Adrenal gland (tissue), 9 donors: ENCODE measurements at regions not wholly inside any gene's neighbourhood (a gene's known extent, or its start where the extent isn't known, plus 50 kb on each side); places are given as distances from the start of the nearest gene placed in this dataset.
"Not testable (repeated sequence)": the region's sequence is repeated elsewhere in the genome, so short reads cannot be mapped to it uniquely, and the experiment has no call there.

Source experiments
- DNase-seq, 7 donors: peaks; one replicate each; pipeline ENCODE4 v3.0.0-alpha.2; 2019 to 2020
- H3K27ac ChIP-seq, 5 donors: fragments of 200-600 bp; sonication (generic) in 4 of 5; 1 replicate in 3 of 5; 2 replicates in 2 of 5; pipeline versions ENCODE4 v1.5.1 to v1.8.0; 2016 to 2020; ENCODE audit warnings: mild to moderate bottlenecking in 1 of 5
- H3K27me3 ChIP-seq: fragments of 200-600 bp; 2 replicates; pipeline ENCODE4 v1.8.0; 2021
- H3K36me3 ChIP-seq, 2 donors: fragments of 200-600 bp; replicated peaks in 1 of 2; 1 replicate in 1 of 2; 2 replicates in 1 of 2; pipeline versions ENCODE4 v1.5.1 to v1.8.0; 2018 to 2022
- H3K4me1 ChIP-seq, 2 donors: fragments of 200-600 bp; replicated peaks in 1 of 2; 1 replicate in 1 of 2; 2 replicates in 1 of 2; pipeline versions ENCODE4 v1.5.1 to v1.8.0; 2018 to 2021
- H3K4me3 ChIP-seq, 4 donors: fragments of 200-600 bp; sonication (generic) in 3 of 4; one replicate each; pipeline ENCODE4 v1.5.1; 2016 to 2018
- H3K9me3 ChIP-seq, 3 donors: fragments of 200-600 bp; sonication (generic) in 1 of 3; replicated peaks in 1 of 3; 1 replicate in 2 of 3; 2 replicates in 1 of 3; pipeline versions ENCODE4 v1.5.1 to v1.8.0; 2016 to 2021
- CTCF ChIP-seq, 6 experiments: fragments of 450-650 bp in 4 of 6; fragments of 200-600 bp in 2 of 6; sonication (generic) in 1 of 6; IDR thresholded peaks; 1 replicate in 5 of 6; 2 replicates in 1 of 6; pipeline versions ENCODE4 v1.5.1 to v1.8.0; 2016 to 2021; ENCODE audit warnings: antibody characterized with exemption in 6 of 6, mild to moderate bottlenecking in 2 of 6, moderate library complexity in 1 of 6
- POLR2A ChIP-seq, 2 donors: fragments of 450-650 bp; IDR thresholded peaks; one replicate each; pipeline ENCODE4 v1.6.1; 2017; ENCODE audit warnings: antibody characterized with exemption in 2 of 2, mild to moderate bottlenecking in 2 of 2, moderate library complexity in 1 of 2
- WGBS, 4 donors: extraction: QIAGEN DNeasy Blood & Tissue Kit in 2 of 4; methylation state at CpG; one replicate each; pipeline versions ENCODE4 v1.1.5 to v1.1.7; 2013 to 2017; 5-methylcytosine and 5-hydroxymethylcytosine counted together
- intact Hi-C, 2 donors: fragments of 100-400 bp; cut with DNase I; formaldehyde crosslinking; loops; one replicate each; pipeline versions ENCODE4 v1.14.1 to v1.15.0; 2022 to 2023
- donor health status: healthy with polysubstance abuse.
- donor health status: Bipolar disorder and iron deficiency.
- donor health status: DM: yes; HTN: yes; CAD: no.
- donor health status: DM: no; HTN: no; CAD: no.
- donor health status: DM: no; HTN: no; CAD: no.

DNA sequence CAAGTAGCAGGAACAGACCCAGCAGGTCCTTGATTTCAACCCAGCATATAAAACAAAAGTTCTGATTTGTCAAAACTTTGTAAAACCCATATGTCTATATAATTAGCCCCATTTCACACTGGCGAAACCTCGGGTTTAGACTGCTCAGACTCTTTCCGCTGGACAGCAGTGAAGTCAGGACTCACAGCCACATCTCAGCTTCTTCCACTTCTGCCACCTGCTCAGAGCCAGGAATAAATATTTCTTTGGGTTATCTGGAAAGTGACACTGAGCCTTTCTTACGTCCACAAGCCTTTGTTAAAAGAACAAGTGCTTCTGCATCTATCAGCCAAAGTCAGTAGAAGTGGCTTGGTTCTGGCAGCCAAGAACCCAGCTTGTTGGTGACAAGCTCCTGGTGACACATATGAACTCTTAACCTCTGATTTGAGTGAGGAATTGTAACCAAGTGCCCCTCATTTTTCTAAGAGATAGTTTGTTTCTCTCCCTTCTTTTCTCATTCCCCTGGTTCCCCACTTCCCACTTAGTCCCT, 118.1 kb upstream of the CHD2 start:
- no peaks in the 10 kb centered on the region for H3K36me3 ChIP-seq
- TF ChIP-seq CTCF (IDR thresholded peaks at IDR 0.05), result no peak
- no peak for TF ChIP-seq POLR2A (IDR thresholded peaks at IDR 0.05)
- H3K9me3 ChIP-seq, result no peaks in the 10 kb centered on the region
- H3K27me3 ChIP-seq, result no peaks in the 10 kb centered on the region
- H3K4me3 ChIP-seq, result no peak overlapping the region
- WGBS, 4 donors, result 84 to 94% (median 91%) methylated on average over 4 of the region's 4 CpGs
- no peak overlapping the region for H3K27ac ChIP-seq
- intact Hi-C loops, result no loop called here
- DNase-seq, result peak in 1 of 7 donors; percentile 21
- no peaks in the 10 kb centered on the region for H3K4me1 ChIP-seq

GRCh38 chr15:92787116-92787515, 113.0 kb upstream of the CHD2 start:
- Histone ChIP-seq H3K4me1 (no peaks in the 10 kb centered on the region), H3K9me3 (no peaks in the 10 kb centered on the region), H3K27me3 (no peaks in the 10 kb centered on the region), H3K36me3 (no peaks in the 10 kb centered on the region), H3K27ac (no peak overlapping the region), H3K4me3 (no peak overlapping the region)
- intact Hi-C loops, result no loop called here
- 77 to 96% (median 94%) methylated on average over 3 of the region's 3 CpGs for WGBS, 4 donors
- peak in 1 of 7 donors; percentile 37 for DNase-seq
- no peak for TF ChIP-seq POLR2A (IDR thresholded peaks at IDR 0.05)
- TF ChIP-seq CTCF (IDR thresholded peaks at IDR 0.05), result no peak

- H3K4me3 ChIP-seq, result no peak overlapping the region
- no peaks in the 10 kb centered on the region for H3K27me3 ChIP-seq
- no peaks in the 10 kb centered on the region for H3K36me3 ChIP-seq
- intact Hi-C loops, result no loop called here
- WGBS, 4 donors, result 92 to 98% (median 96%) methylated on average over 5 of the region's 5 CpGs
- no peaks in the 10 kb centered on the region for H3K4me1 ChIP-seq
- DNase-seq, result no peak
- H3K27ac ChIP-seq, result no peak overlapping the region
- TF ChIP-seq CTCF (IDR thresholded peaks at IDR 0.05), result no peak
- TF ChIP-seq POLR2A (IDR thresholded peaks at IDR 0.05), result no peak
- no peaks in the 10 kb centered on the region for H3K9me3 ChIP-seq
Measured at GRCh38 chr15:92788196-92788595, 111.9 kb upstream of the CHD2 start.

GRCh38 chr15:92788793-92789192, 111.3 kb upstream of the CHD2 start:
- intact Hi-C loops, H3K27ac ChIP-seq, H3K9me3 ChIP-seq, H3K27me3 ChIP-seq, H3K36me3 ChIP-seq, H3K4me1 ChIP-seq, H3K4me3 ChIP-seq: not testable (repeated sequence)
- DNase-seq, result peak in 1 of 7 donors; percentile 29
- 96 to 98% (median 97%) methylated on average over 15 of the region's 15 CpGs for WGBS, 4 donors

DNA sequence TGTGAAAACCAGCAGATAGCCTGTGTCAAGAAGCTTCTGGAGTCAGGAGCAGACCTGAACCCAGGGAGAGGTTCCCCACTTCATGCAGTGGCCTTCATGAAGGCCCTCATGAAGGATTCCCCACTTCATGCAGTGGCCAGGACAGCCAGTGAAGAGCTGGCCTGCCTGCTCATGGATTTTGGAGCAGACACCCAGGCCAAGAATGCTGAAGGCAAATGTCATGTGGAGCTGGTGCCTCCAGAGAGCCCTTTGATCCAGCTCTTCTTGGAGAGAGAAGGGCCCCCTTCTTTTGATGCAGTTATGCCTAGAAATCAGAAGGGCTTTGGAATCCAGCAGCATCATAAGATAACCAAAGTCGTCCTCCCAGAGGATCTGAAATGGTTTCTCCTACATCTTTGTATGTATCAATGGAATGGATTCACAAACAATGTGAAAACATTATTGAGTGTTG, 103.9 kb upstream of the CHD2 start:
- 42 to 65% (median 52%) methylated on average over 1 of the region's 1 CpG for WGBS, 4 donors

More for the DNA sequence above, 103.9 kb upstream of the CHD2 start:
- Histone ChIP-seq H3K9me3 (no peaks in the 10 kb centered on the region), H3K27ac (no peak overlapping the region), H3K36me3 (no peaks in the 10 kb centered on the region), H3K27me3 (no peaks in the 10 kb centered on the region), H3K4me3 (no peak overlapping the region), H3K4me1 (peaks cover 0 to 3% of the 10 kb centered on the region in 2 donors)
- intact Hi-C loops, result loop anchor here in 1 of 2 donors (10.0 kb wide), 1 partner anchor 219 kb away; no protein-coding TSS in a partner anchor
- peak in 1 of 7 donors; percentile 40 for DNase-seq
- TF ChIP-seq CTCF (IDR thresholded peaks at IDR 0.05) (no peak), POLR2A (IDR thresholded peaks at IDR 0.05) (no peak)
